B cell (primary cell): ENCODE measurements at regions not wholly inside any gene's neighbourhood (a gene's known extent, or its start where the extent isn't known, plus 50 kb on each side); places are given as distances from the start of the nearest gene placed in this dataset.

Source experiments
- ATAC-seq: fragments of 200-7000 bp; cut with Tn5 transposase; one replicate; pipeline ENCODE4 v1.10.0; 2021; ENCODE audit warnings: low read depth, mild to moderate bottlenecking, moderate number of reproducible peaks, moderate library complexity
- CTCF ChIA-PET: fragments of 350-600 bp; sonication (Branson Sonifier 250); formaldehyde crosslinking; loops from one replicate; lab custom pipeline; 2021; ENCODE audit warnings: antibody characterized with exemption, inconsistent platforms; lab: Charles Lee
- POLR2A ChIA-PET: fragments of 350-600 bp; sonication (Branson Sonifier 250); formaldehyde crosslinking; loops from one replicate; lab custom pipeline; 2021; ENCODE audit warnings: antibody characterized with exemption; lab: Charles Lee
- DNase-seq: peaks from one replicate; pipeline ENCODE4 v3.0.0; 2013
- H2AFZ ChIP-seq: 2 replicates; pipeline ENCODE4 v1.6.1; 2012; ENCODE audit warnings: mild to moderate bottlenecking, low read depth, low read length; ENCODE audit not compliant: insufficient read depth, poor library complexity, severe bottlenecking
- H3K27ac ChIP-seq, 2 donors: 1 replicate in 1 of 2; 2 replicates in 1 of 2; pipeline ENCODE4 v1.5.1; 2012 to 2013; ENCODE audit warnings: low read length in 2 of 2, mild to moderate bottlenecking in 2 of 2, moderate library complexity in 1 of 2
- H3K27me3 ChIP-seq, 4 experiments: fragments of 200-600 bp in 1 of 4; sonication (generic) in 1 of 4; replicated peaks in 1 of 4; 1 replicate in 2 of 4; 2 replicates in 2 of 4; pipeline versions ENCODE4 v1.6.1 to v1.7.0; 2013 to 2016; ENCODE audit warnings: low read length in 3 of 4, mild to moderate bottlenecking in 2 of 4, mixed read lengths in 1 of 4, moderate library complexity in 1 of 4; ENCODE audit not compliant: insufficient read depth in 4 of 4, control insufficient read depth in 3 of 4; ENCODE audit errors: control extremely low read depth in 1 of 4
- H3K36me3 ChIP-seq, 2 experiments: replicated peaks in 1 of 2; 1 replicate in 1 of 2; 2 replicates in 1 of 2; pipeline versions ENCODE4 v1.6.1 to v1.7.1; 2013; ENCODE audit warnings: low read length in 1 of 2; ENCODE audit not compliant: insufficient read depth in 2 of 2, control insufficient read depth in 1 of 2; ENCODE audit errors: control extremely low read depth in 1 of 2, extremely low read depth in 1 of 2
- H3K4me1 ChIP-seq, 2 donors: fragments of 200-600 bp in 1 of 2; sonication (generic) in 1 of 2; 1 replicate in 1 of 2; 2 replicates in 1 of 2; pipeline versions ENCODE4 v1.5.1 to v1.6.1; 2013 to 2017; ENCODE audit warnings: low read length in 2 of 2; ENCODE audit not compliant: control insufficient read depth in 2 of 2, insufficient read depth in 2 of 2
- H3K4me2 ChIP-seq: replicated peaks from 2 replicates; pipeline ENCODE3; 2012; ENCODE audit warnings: mild to moderate bottlenecking, low read depth, low read length; ENCODE audit not compliant: poor library complexity, severe bottlenecking
- H3K4me3 ChIP-seq, 5 experiments: fragments of 200-600 bp in 1 of 5; sonication (generic) in 1 of 5; 1 replicate in 3 of 5; 2 replicates in 2 of 5; pipeline versions ENCODE4 v1.5.1 to v1.7.0; 2011 to 2016; ENCODE audit warnings: low read length in 4 of 5, mild to moderate bottlenecking in 4 of 5, low read depth in 2 of 5, control low read depth in 1 of 5, moderate library complexity in 1 of 5; ENCODE audit not compliant: insufficient read depth in 1 of 5; ENCODE audit errors: control extremely low read depth in 1 of 5, extremely low read depth in 1 of 5
- H3K79me2 ChIP-seq: fragments of 200-600 bp; sonication (generic); one replicate; pipeline ENCODE4 v1.6.0; 2016; ENCODE audit warnings: low read length; ENCODE audit not compliant: control insufficient read depth, insufficient read depth
- H3K9ac ChIP-seq: fragments of 200-600 bp; sonication (generic); 2 replicates; pipeline ENCODE4 v1.6.1; 2017; ENCODE audit warnings: mild to moderate bottlenecking, low read length, moderate library complexity
- H3K9me3 ChIP-seq, 3 donors: one replicate each; pipeline versions ENCODE4 v1.6.1 to v1.7.1; 2013; ENCODE audit warnings: low read length in 2 of 3; ENCODE audit not compliant: control insufficient read depth in 2 of 3, insufficient read depth in 1 of 3; ENCODE audit errors: control extremely low read depth in 1 of 3
- H4K20me1 ChIP-seq: 2 replicates; pipeline ENCODE4 v1.6.0; 2012; ENCODE audit warnings: mild to moderate bottlenecking, low read length; ENCODE audit not compliant: insufficient read depth, control insufficient read depth, poor library complexity, severe bottlenecking
- H3K27ac Mint-ChIP-seq: one replicate; pipeline ENCODE4 v1.8.0; 2021; ENCODE audit warnings: mixed read lengths
- H3K27me3 Mint-ChIP-seq: one replicate; pipeline ENCODE4 v1.8.0; 2021; ENCODE audit warnings: mixed read lengths
- H3K4me1 Mint-ChIP-seq: one replicate; pipeline ENCODE4 v1.8.0; 2021; ENCODE audit warnings: mixed read lengths
- H3K4me3 Mint-ChIP-seq: one replicate; pipeline ENCODE4 v1.8.0; 2021; ENCODE audit warnings: mixed read lengths
- H3K9me3 Mint-ChIP-seq: one replicate; pipeline ENCODE4 v1.8.0; 2022; ENCODE audit warnings: mixed read lengths; ENCODE audit not compliant: insufficient read depth
- EZH2 ChIP-seq: IDR thresholded peaks from 2 replicates; pipeline ENCODE4 v1.6.1; 2012; ENCODE audit warnings: borderline replicate concordance, low read depth, mild to moderate bottlenecking, moderate library complexity, low read length; ENCODE audit not compliant: insufficient read depth, poor library complexity, severe bottlenecking
- WGBS: methylation state at CpG from one replicate; pipeline ENCODE4 v1.1.5; 2013; ENCODE audit warnings: missing lambda C conversion rate; ENCODE audit not compliant: insufficient coverage; 5-methylcytosine and 5-hydroxymethylcytosine counted together
- intact Hi-C: fragments of 100-400 bp; cut with micrococcal nuclease; formaldehyde crosslinking; loops from one replicate; pipeline ENCODE4 v1.10.0; 2022
- TF ChIP-seq, protein P1 (sequence below): fragments of 200-600 bp; IDR thresholded peaks from one replicate; pipeline ENCODE4 v1.8.0; 2022; ENCODE audit warnings: antibody characterized with exemption, mild to moderate bottlenecking

DNA sequence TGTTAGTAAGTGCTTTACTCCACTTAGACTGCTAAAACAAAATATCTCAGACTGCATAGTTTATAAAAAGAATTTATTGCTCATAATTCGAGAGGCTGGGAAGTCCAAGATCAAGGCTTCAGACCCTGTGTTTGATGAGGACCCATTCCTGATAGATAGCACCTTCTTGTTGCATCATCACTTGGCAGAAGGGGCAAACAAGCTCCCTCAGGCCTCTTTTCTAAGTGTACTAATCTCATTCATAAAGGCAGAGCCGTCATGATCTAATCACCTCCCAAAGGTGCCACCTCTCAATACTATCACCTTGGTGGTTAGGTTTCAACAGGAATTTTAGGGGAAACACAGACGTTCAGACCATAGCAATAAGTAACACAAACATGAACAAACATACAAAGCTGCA lies 55.4 kb downstream of the CRPPA start:
- Mint-ChIP-seq H3K9me3 (no peaks in the 10 kb centered on the region), H3K4me3 (no peak overlapping the region), H3K27ac (no peak overlapping the region), H3K27me3 (no peaks in the 10 kb centered on the region), H3K4me1 (no peaks in the 10 kb centered on the region)
- Histone ChIP-seq H3K4me2 (no peak overlapping the region), H3K27me3 (no peaks in the 10 kb centered on the region), H3K9me3 (no peaks in the 10 kb centered on the region), H3K27ac (no peak overlapping the region), H4K20me1 (no peaks in the 10 kb centered on the region), H3K4me3 (no peak overlapping the region), H3K4me1 (no peaks in the 10 kb centered on the region), H3K79me2 (no peaks in the 10 kb centered on the region), H3K9ac (no peak overlapping the region), H2AFZ (no peak overlapping the region), H3K36me3 (no peaks in the 10 kb centered on the region)
- WGBS = 80% methylated on average over 1 of the region's 3 CpGs
- intact Hi-C loops = no loop called here
- POLR2A ChIA-PET = no interaction called here
- ATAC-seq (no peak), DNase-seq (no peak)
- TF ChIP-seq, protein P1, sequence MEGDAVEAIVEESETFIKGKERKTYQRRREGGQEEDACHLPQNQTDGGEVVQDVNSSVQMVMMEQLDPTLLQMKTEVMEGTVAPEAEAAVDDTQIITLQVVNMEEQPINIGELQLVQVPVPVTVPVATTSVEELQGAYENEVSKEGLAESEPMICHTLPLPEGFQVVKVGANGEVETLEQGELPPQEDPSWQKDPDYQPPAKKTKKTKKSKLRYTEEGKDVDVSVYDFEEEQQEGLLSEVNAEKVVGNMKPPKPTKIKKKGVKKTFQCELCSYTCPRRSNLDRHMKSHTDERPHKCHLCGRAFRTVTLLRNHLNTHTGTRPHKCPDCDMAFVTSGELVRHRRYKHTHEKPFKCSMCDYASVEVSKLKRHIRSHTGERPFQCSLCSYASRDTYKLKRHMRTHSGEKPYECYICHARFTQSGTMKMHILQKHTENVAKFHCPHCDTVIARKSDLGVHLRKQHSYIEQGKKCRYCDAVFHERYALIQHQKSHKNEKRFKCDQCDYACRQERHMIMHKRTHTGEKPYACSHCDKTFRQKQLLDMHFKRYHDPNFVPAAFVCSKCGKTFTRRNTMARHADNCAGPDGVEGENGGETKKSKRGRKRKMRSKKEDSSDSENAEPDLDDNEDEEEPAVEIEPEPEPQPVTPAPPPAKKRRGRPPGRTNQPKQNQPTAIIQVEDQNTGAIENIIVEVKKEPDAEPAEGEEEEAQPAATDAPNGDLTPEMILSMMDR = no peak
- no peak for TF ChIP-seq EZH2
- CTCF ChIA-PET = no interaction called here

DNA sequence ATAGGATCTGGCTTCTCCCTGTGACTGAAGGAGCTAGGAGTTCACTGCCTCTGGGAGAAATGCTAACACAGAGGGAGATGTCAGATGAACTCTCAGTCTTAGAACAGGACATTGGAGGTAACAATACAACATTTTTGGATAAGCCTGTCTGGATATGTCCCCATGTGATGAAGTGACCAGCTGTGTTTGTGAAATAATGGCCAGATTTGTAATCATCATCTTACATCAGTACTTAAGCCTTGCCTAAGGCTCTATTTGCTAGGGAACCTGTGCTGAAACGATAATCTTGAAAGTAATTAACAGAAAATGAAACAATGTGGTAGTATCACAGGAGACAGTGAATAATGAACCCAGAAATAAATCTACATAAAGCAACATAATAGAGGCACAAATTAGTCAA lies 56.2 kb downstream of the CRPPA start:
- Histone ChIP-seq H3K79me2 (no peaks in the 10 kb centered on the region), H2AFZ (no peak overlapping the region), H3K36me3 (no peaks in the 10 kb centered on the region), H4K20me1 (no peaks in the 10 kb centered on the region), H3K4me3 (no peak overlapping the region), H3K9ac (no peak overlapping the region), H3K27ac (no peak overlapping the region), H3K9me3 (no peaks in the 10 kb centered on the region), H3K27me3 (no peaks in the 10 kb centered on the region), H3K4me1 (no peaks in the 10 kb centered on the region), H3K4me2 (no peak overlapping the region)
- no peaks in the 10 kb centered on the region for H3K4me1 Mint-ChIP-seq
- WGBS = no CpG with 5 or more reads among the region's 1 CpG
- no peak for ATAC-seq
- no peak for DNase-seq
- no peak for TF ChIP-seq EZH2
- POLR2A ChIA-PET = no interaction called here
- H3K27ac Mint-ChIP-seq = no peak overlapping the region
- no peaks in the 10 kb centered on the region for H3K27me3 Mint-ChIP-seq
- intact Hi-C loops = no loop called here
- H3K4me3 Mint-ChIP-seq = no peak overlapping the region
- CTCF ChIA-PET = no interaction called here
- H3K9me3 Mint-ChIP-seq = no peaks in the 10 kb centered on the region
